Trophoblast cell (in vitro differentiated cells and primary cell): ENCODE measurements at regions not wholly inside any gene's neighbourhood (a gene's known extent, or its start where the extent isn't known, plus 50 kb on each side); places are given as distances from the start of the nearest gene placed in this dataset.

ENCODE experiments used
- DNase-seq, 2 donors: peaks; one replicate each; pipeline ENCODE4 v3.0.0-alpha.2; 2016
- H2AFZ ChIP-seq: 2 replicates; pipeline ENCODE4 v1.6.1; 2013; ENCODE audit warnings: low read length, moderate library complexity, mild to moderate bottlenecking; ENCODE audit not compliant: insufficient read depth, poor library complexity
- H2AK5ac ChIP-seq: 2 replicates; pipeline ENCODE4 v1.6.1; 2013; ENCODE audit warnings: mild to moderate bottlenecking, low read length
- H2BK120ac ChIP-seq: 2 replicates; pipeline ENCODE4 v1.6.1; 2013; ENCODE audit warnings: low read length, mild to moderate bottlenecking, moderate library complexity; ENCODE audit not compliant: insufficient read depth, poor library complexity
- H2BK12ac ChIP-seq: 2 replicates; pipeline ENCODE4 v1.6.1; 2013; ENCODE audit warnings: mild to moderate bottlenecking, low read length, moderate library complexity
- H2BK5ac ChIP-seq: 2 replicates; pipeline ENCODE4 v1.6.1; 2013; ENCODE audit warnings: low read length, low read depth, moderate library complexity, mild to moderate bottlenecking; ENCODE audit not compliant: poor library complexity
- H3K14ac ChIP-seq: 2 replicates; pipeline ENCODE4 v1.6.1; 2013; ENCODE audit warnings: mild to moderate bottlenecking, low read length
- H3K18ac ChIP-seq: 2 replicates; pipeline ENCODE4 v1.6.1; 2013; ENCODE audit warnings: mild to moderate bottlenecking, low read length
- H3K23ac ChIP-seq: 2 replicates; pipeline ENCODE4 v1.6.1; 2013; ENCODE audit warnings: low read length
- H3K27ac ChIP-seq: 2 replicates; pipeline ENCODE4 v1.5.1; 2013; ENCODE audit warnings: low read depth, mild to moderate bottlenecking, inconsistent platforms, low read length, moderate library complexity
- H3K27me3 ChIP-seq: 2 replicates; pipeline ENCODE4 v1.6.1; 2013; ENCODE audit warnings: inconsistent platforms, mild to moderate bottlenecking, low read length, moderate library complexity; ENCODE audit not compliant: insufficient read depth
- H3K36me3 ChIP-seq, 2 experiments: 1 replicate in 1 of 2; 2 replicates in 1 of 2; pipeline ENCODE4 v1.6.1; 2013; ENCODE audit warnings: low read length in 2 of 2, mild to moderate bottlenecking in 2 of 2, moderate library complexity in 1 of 2; ENCODE audit not compliant: insufficient read depth in 2 of 2, control insufficient read depth in 1 of 2
- H3K4ac ChIP-seq: 2 replicates; pipeline ENCODE4 v1.6.1; 2013; ENCODE audit warnings: low read depth, mild to moderate bottlenecking, low read length, moderate library complexity
- H3K4me1 ChIP-seq, 2 experiments: 1 replicate in 1 of 2; 2 replicates in 1 of 2; pipeline ENCODE4 v1.6.1; 2013; ENCODE audit warnings: low read length in 2 of 2, mild to moderate bottlenecking in 2 of 2, moderate library complexity in 1 of 2; ENCODE audit not compliant: insufficient read depth in 2 of 2, control insufficient read depth in 1 of 2
- H3K4me2 ChIP-seq: 2 replicates; pipeline ENCODE4 v1.6.1; 2013; ENCODE audit warnings: inconsistent platforms, mild to moderate bottlenecking, low read length, moderate library complexity
- H3K4me3 ChIP-seq: 2 replicates; pipeline ENCODE4 v1.5.1; 2013; ENCODE audit warnings: mild to moderate bottlenecking, low read depth, low read length, inconsistent platforms
- H3K79me1 ChIP-seq: one replicate; pipeline ENCODE4 v1.6.1; 2013; ENCODE audit warnings: low read length
- H3K79me2 ChIP-seq: 2 replicates; pipeline ENCODE4 v1.6.1; 2013; ENCODE audit warnings: low read length, mild to moderate bottlenecking; ENCODE audit not compliant: control insufficient read depth, insufficient read depth, poor library complexity
- H3K9ac ChIP-seq: 2 replicates; pipeline ENCODE4 v1.6.1; 2013; ENCODE audit warnings: mild to moderate bottlenecking, low read length
- H3K9me3 ChIP-seq: 2 replicates; pipeline ENCODE4 v1.6.1; 2013; ENCODE audit warnings: low read depth, mild to moderate bottlenecking, control low read depth, inconsistent platforms, low read length; ENCODE audit not compliant: insufficient read depth
- H4K12ac ChIP-seq: 2 replicates; pipeline ENCODE4 v1.6.1; 2013; ENCODE audit warnings: low read depth, mild to moderate bottlenecking, low read length, moderate library complexity
- H4K8ac ChIP-seq: 2 replicates; pipeline ENCODE4 v1.6.1; 2013; ENCODE audit warnings: low read depth, mild to moderate bottlenecking, low read length, moderate library complexity
- H4K91ac ChIP-seq: one replicate; pipeline ENCODE4 v1.6.1; 2013; ENCODE audit warnings: low read depth, mild to moderate bottlenecking, low read length, moderate library complexity
- WGBS: extraction: QIAGEN DNeasy Blood & Tissue Kit; methylation state at CpG from one replicate; pipeline ENCODE4 v1.1.7; 2013; ENCODE audit warnings: missing lambda C conversion rate; ENCODE audit not compliant: insufficient read length, insufficient coverage; ENCODE audit errors: extremely low coverage; 5-methylcytosine and 5-hydroxymethylcytosine counted together

- DNase-seq = no peak
- Histone ChIP-seq H2AK5ac (no peak overlapping the region), H3K4me3 (no peak overlapping the region), H3K18ac (no peak overlapping the region), H3K9ac (no peak overlapping the region), H3K4me1 (no peaks in the 10 kb centered on the region), H2AFZ (no peak overlapping the region), H2BK12ac (no peak overlapping the region), H3K4me2 (no peak overlapping the region), H2BK120ac (no peak overlapping the region), H4K8ac (no peak overlapping the region), H4K12ac (no peak overlapping the region), H3K27me3 (no peaks in the 10 kb centered on the region), H3K36me3 (no peaks in the 10 kb centered on the region), H3K14ac (no peak overlapping the region), H3K9me3 (no peaks in the 10 kb centered on the region), H2BK5ac (no peak overlapping the region), H4K91ac (no peak overlapping the region), H3K27ac (no peak overlapping the region), H3K79me2 (no peaks in the 10 kb centered on the region), H3K23ac (no peak overlapping the region), H3K79me1 (no peaks in the 10 kb centered on the region), H3K4ac (no peak overlapping the region)
- WGBS = no CpG with 5 or more reads among the region's 2 CpGs
These were observed 160.9 kb upstream of the CCDC150 start for GRCh38 chr2:196478588-196478987.

GRCh38 chr2:196479350-196479749 lies 160.2 kb upstream of the CCDC150 start:
- H4K91ac ChIP-seq = no peak overlapping the region
- no peak overlapping the region for H3K4me2 ChIP-seq
- no peak overlapping the region for H2AFZ ChIP-seq
- no peak overlapping the region for H3K18ac ChIP-seq
- no peak overlapping the region for H3K27ac ChIP-seq
- no peak overlapping the region for H2AK5ac ChIP-seq
- DNase-seq = peak; percentile 13 to 24
- no peak overlapping the region for H4K12ac ChIP-seq
- H2BK12ac ChIP-seq = no peak overlapping the region
- no peak overlapping the region for H2BK120ac ChIP-seq
- H3K23ac ChIP-seq = no peak overlapping the region
- no peaks in the 10 kb centered on the region for H3K4me1 ChIP-seq
- H3K27me3 ChIP-seq = no peaks in the 10 kb centered on the region
- no peaks in the 10 kb centered on the region for H3K79me2 ChIP-seq
- no peak overlapping the region for H3K9ac ChIP-seq
- H3K36me3 ChIP-seq = no peaks in the 10 kb centered on the region
- no peak overlapping the region for H2BK5ac ChIP-seq
- no peak overlapping the region for H3K14ac ChIP-seq
- no peak overlapping the region for H3K4me3 ChIP-seq
- H4K8ac ChIP-seq = no peak overlapping the region
- no peaks in the 10 kb centered on the region for H3K79me1 ChIP-seq
- no peak overlapping the region for H3K4ac ChIP-seq
- H3K9me3 ChIP-seq = no peaks in the 10 kb centered on the region

- WGBS = no CpG with 5 or more reads among the region's 2 CpGs
- H2AK5ac ChIP-seq = no peak overlapping the region
- H3K4me3 ChIP-seq = no peak overlapping the region
- DNase-seq = no peak
- peaks cover 0 to 4% of the 10 kb centered on the region in 2 experiments for H3K4me1 ChIP-seq
- no peak overlapping the region for H3K27ac ChIP-seq
- peak overlapping the region; percentile 48 for H2AFZ ChIP-seq
- no peak overlapping the region for H3K18ac ChIP-seq
- H3K9me3 ChIP-seq = no peaks in the 10 kb centered on the region
- no peaks in the 10 kb centered on the region for H3K36me3 ChIP-seq
- H3K9ac ChIP-seq = no peak overlapping the region
- no peak overlapping the region for H3K4me2 ChIP-seq
- H3K79me2 ChIP-seq = no peaks in the 10 kb centered on the region
- no peak overlapping the region for H4K8ac ChIP-seq
- no peak overlapping the region for H4K12ac ChIP-seq
- H3K14ac ChIP-seq = no peak overlapping the region
- no peak overlapping the region for H3K23ac ChIP-seq
- H2BK12ac ChIP-seq = no peak overlapping the region
- no peak overlapping the region for H2BK120ac ChIP-seq
- no peak overlapping the region for H4K91ac ChIP-seq
- no peaks in the 10 kb centered on the region for H3K27me3 ChIP-seq
- H3K79me1 ChIP-seq = no peaks in the 10 kb centered on the region
- no peak overlapping the region for H2BK5ac ChIP-seq
- no peak overlapping the region for H3K4ac ChIP-seq
These were observed 158.7 kb upstream of the CCDC150 start for GRCh38 chr2:196480653-196481323.

- no peaks in the 10 kb centered on the region for H3K79me2 ChIP-seq
- H3K9ac ChIP-seq = no peak overlapping the region
- no peak overlapping the region for H2AFZ ChIP-seq
- H3K79me1 ChIP-seq = no peaks in the 10 kb centered on the region
- no peak overlapping the region for H3K27ac ChIP-seq
- H3K4me3 ChIP-seq = no peak overlapping the region
- H3K23ac ChIP-seq = no peak overlapping the region
- no peaks in the 10 kb centered on the region for H3K9me3 ChIP-seq
- no peak overlapping the region for H3K4me2 ChIP-seq
- no peak overlapping the region for H3K18ac ChIP-seq
- no peak overlapping the region for H2BK5ac ChIP-seq
- no CpG with 5 or more reads among the region's 3 CpGs for WGBS
- H3K4me1 ChIP-seq = peaks cover 0 to 4% of the 10 kb centered on the region in 2 experiments
- H4K91ac ChIP-seq = no peak overlapping the region
- peak; percentile 85 to 92 for DNase-seq
- no peak overlapping the region for H4K8ac ChIP-seq
- H4K12ac ChIP-seq = no peak overlapping the region
- H2BK120ac ChIP-seq = no peak overlapping the region
- H3K27me3 ChIP-seq = no peaks in the 10 kb centered on the region
- H3K36me3 ChIP-seq = no peaks in the 10 kb centered on the region
- no peak overlapping the region for H3K14ac ChIP-seq
- no peak overlapping the region for H2BK12ac ChIP-seq
- H2AK5ac ChIP-seq = no peak overlapping the region
- H3K4ac ChIP-seq = no peak overlapping the region
These were observed 158.2 kb upstream of the CCDC150 start for GRCh38 chr2:196481324-196481697.
